Suprapubic skin (tissue), 3 donors: ENCODE measurements at regions not wholly inside any gene's neighbourhood (a gene's known extent, or its start where the extent isn't known, plus 50 kb on each side); places are given as distances from the start of the nearest gene placed in this dataset.

Source experiments
- CTCF ChIP-seq, 2 donors: fragments of 200-600 bp in 1 of 2; fragments of 450-650 bp in 1 of 2; sonication (generic) in 1 of 2; IDR thresholded peaks; one replicate each; pipeline ENCODE4 v1.5.1; 2016 to 2019; ENCODE audit warnings: antibody characterized with exemption in 2 of 2, mild to moderate bottlenecking in 1 of 2, moderate library complexity in 1 of 2
- POLR2AphosphoS5 ChIP-seq, 3 donors: sonication (generic); formaldehyde crosslinking; IDR thresholded peaks; one replicate each; pipeline ENCODE4 v1.6.1; 2017; ENCODE audit warnings: antibody characterized with exemption in 3 of 3

DNA sequence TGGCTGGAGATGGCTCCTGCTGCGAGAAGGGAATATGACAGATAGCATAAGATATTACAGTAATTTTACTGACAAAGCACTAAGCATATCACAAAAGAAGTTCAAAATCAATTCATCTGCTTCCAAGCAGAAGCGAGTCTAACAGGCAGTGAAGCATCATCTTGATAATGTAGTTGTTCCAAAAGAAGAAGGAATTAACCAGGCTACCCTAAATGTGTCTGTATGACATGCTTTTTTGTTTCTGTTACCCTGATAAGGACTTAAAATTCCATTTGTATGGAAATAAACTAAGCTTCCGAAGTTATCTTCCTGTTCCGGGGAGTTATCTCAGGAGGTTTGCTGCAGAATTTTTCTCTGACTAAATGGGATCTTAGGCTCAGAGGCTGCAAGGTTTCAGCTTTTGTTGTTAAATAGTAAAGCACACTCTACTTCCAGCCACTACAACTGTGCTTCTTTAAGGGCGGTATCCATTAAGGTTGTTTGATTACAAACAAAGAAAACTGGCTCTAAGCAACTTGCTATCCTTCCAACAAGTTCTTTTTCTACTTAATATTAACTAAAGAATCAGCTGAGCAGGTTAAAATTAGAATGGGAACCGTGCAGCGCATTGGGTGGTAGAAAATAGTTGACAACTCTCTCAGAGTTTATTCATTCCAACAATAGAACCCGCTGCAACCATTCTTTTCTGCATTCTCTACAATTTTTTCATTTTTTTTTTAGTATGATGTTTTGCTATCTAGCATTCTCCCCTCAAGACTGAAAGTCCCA is 607.3 kb downstream of the UQCRFS1 start:
- no peak for TF ChIP-seq CTCF (IDR thresholded peaks at IDR 0.05)
- TF ChIP-seq POLR2AphosphoS5 (IDR thresholded peaks at IDR 0.05), result no peak
